H1 (cell line): ENCODE measurements at regions not wholly inside any gene's neighbourhood (a gene's known extent, or its start where the extent isn't known, plus 50 kb on each side); places are given as distances from the start of the nearest gene placed in this dataset.

ENCODE experiments used
- CTCF ChIP-seq, 3 experiments: IDR thresholded peaks; 1 replicate in 2 of 3; 2 replicates in 1 of 3; pipeline versions ENCODE4 v1.5.1 to v1.6.1; 2011; ENCODE audit warnings: low read length in 3 of 3, mild to moderate bottlenecking in 3 of 3, inconsistent platforms in 2 of 3, low read depth in 1 of 3, moderate library complexity in 1 of 3; ENCODE audit not compliant: insufficient read depth in 1 of 3; ENCODE audit errors: control extremely low read depth in 1 of 3
- MAFK ChIP-seq: IDR thresholded peaks from 2 replicates; pipeline ENCODE4 v1.6.1; 2012; ENCODE audit warnings: low read depth, mild to moderate bottlenecking, improper control_type of control experiment, low read length

- TF ChIP-seq CTCF (IDR thresholded peaks at IDR 0.05; ENCODE audit: control extremely low read depth in 1 of 3, insufficient read depth in 1 of 3, low read depth in 1 of 3, low read length in 3 of 3) (no peak), MAFK (no peak)
Observed at GRCh38 chr3:31248563-31248992, 284.1 kb upstream of the STT3B start.
